H9 (cell line): ENCODE measurements at regions not wholly inside any gene's neighbourhood (a gene's known extent, or its start where the extent isn't known, plus 50 kb on each side); places are given as distances from the start of the nearest gene placed in this dataset.
A peak's percentile ranks its signal among the peaks of the same experiment; 100 is the strongest.

Source experiments
- DNase-seq: peaks from one replicate; pipeline ENCODE4 v3.0.0-alpha.2; 2017
- H2AFZ ChIP-seq: one replicate; pipeline ENCODE4 v1.6.1; 2013; ENCODE audit warnings: mild to moderate bottlenecking, low read length, control low read depth, moderate library complexity
- H2AK5ac ChIP-seq: 2 replicates; pipeline ENCODE4 v1.6.1; 2013; ENCODE audit warnings: low read length, control low read depth, mixed read lengths; ENCODE audit not compliant: insufficient read length
- H2BK120ac ChIP-seq: one replicate; pipeline ENCODE4 v1.6.1; 2013; ENCODE audit warnings: low read depth, mild to moderate bottlenecking, low read length, control low read depth, inconsistent platforms; ENCODE audit not compliant: poor library complexity, severe bottlenecking
- H2BK12ac ChIP-seq: 2 replicates; pipeline ENCODE4 v1.6.1; 2013; ENCODE audit warnings: low read length, control low read depth, mixed read lengths, low read depth; ENCODE audit not compliant: insufficient read length
- H2BK15ac ChIP-seq: 2 replicates; pipeline ENCODE4 v1.6.1; 2013; ENCODE audit warnings: low read depth, low read length, control low read depth
- H2BK20ac ChIP-seq: one replicate; pipeline ENCODE4 v1.6.1; 2013; ENCODE audit warnings: low read depth, mild to moderate bottlenecking, low read length, control low read depth, inconsistent platforms; ENCODE audit not compliant: poor library complexity, severe bottlenecking
- H2BK5ac ChIP-seq: 2 replicates; pipeline ENCODE4 v1.6.1; 2013; ENCODE audit warnings: low read length, control low read depth, mixed read lengths; ENCODE audit not compliant: insufficient read length
- H3K14ac ChIP-seq: 2 replicates; pipeline ENCODE4 v1.6.1; 2013; ENCODE audit warnings: low read length, control low read depth; ENCODE audit not compliant: insufficient read depth
- H3K18ac ChIP-seq: 2 replicates; pipeline ENCODE4 v1.6.1; 2013; ENCODE audit warnings: low read depth, mild to moderate bottlenecking, mixed read lengths, low read length, control low read depth; ENCODE audit not compliant: insufficient read length
- H3K23ac ChIP-seq: 2 replicates; pipeline ENCODE4 v1.6.1; 2013; ENCODE audit warnings: low read length, control low read depth, mixed read lengths, low read depth; ENCODE audit not compliant: insufficient read length
- H3K23me2 ChIP-seq: 2 replicates; pipeline ENCODE4 v1.6.1; 2013; ENCODE audit warnings: low read depth, mild to moderate bottlenecking, mixed read lengths, low read length, control low read depth; ENCODE audit not compliant: insufficient read length, poor library complexity, severe bottlenecking
- H3K27ac ChIP-seq: 2 replicates; pipeline ENCODE4 v1.5.1; 2013; ENCODE audit warnings: low read length, control low read depth, mixed read lengths, low read depth; ENCODE audit not compliant: insufficient read length
- H3K27me3 ChIP-seq: 2 replicates; pipeline ENCODE4 v1.6.1; 2013; ENCODE audit warnings: low read length, control low read depth, inconsistent platforms; ENCODE audit not compliant: insufficient read depth
- H3K4ac ChIP-seq: 2 replicates; pipeline ENCODE4 v1.6.1; 2013; ENCODE audit warnings: low read depth, mild to moderate bottlenecking, control low read depth, inconsistent platforms, low read length, moderate library complexity
- H3K4me1 ChIP-seq: 2 replicates; pipeline ENCODE4 v1.6.1; 2013; ENCODE audit warnings: low read length, control low read depth, inconsistent platforms; ENCODE audit not compliant: insufficient read depth
- H3K4me2 ChIP-seq: 2 replicates; pipeline ENCODE4 v1.6.1; 2013; ENCODE audit warnings: low read length, control low read depth, mixed read lengths; ENCODE audit not compliant: insufficient read length, insufficient read depth
- H3K56ac ChIP-seq: 2 replicates; pipeline ENCODE4 v1.6.1; 2013; ENCODE audit warnings: low read depth, mild to moderate bottlenecking, mixed read lengths, low read length, control low read depth; ENCODE audit not compliant: insufficient read length
- H3K79me1 ChIP-seq: 2 replicates; pipeline ENCODE4 v1.6.1; 2013; ENCODE audit warnings: low read depth, mild to moderate bottlenecking, moderate library complexity, low read length, control low read depth, inconsistent platforms; ENCODE audit not compliant: insufficient read depth, poor library complexity, severe bottlenecking
- H3K79me2 ChIP-seq: 2 replicates; pipeline ENCODE4 v1.6.1; 2013; ENCODE audit warnings: low read length, control low read depth, inconsistent platforms; ENCODE audit not compliant: insufficient read depth
- H3K9ac ChIP-seq: 2 replicates; pipeline ENCODE4 v1.6.1; 2013; ENCODE audit warnings: low read length, control low read depth, mixed read lengths; ENCODE audit not compliant: insufficient read length; ENCODE audit errors: extremely low read depth
- H3K9me3 ChIP-seq: one replicate; pipeline ENCODE4 v1.6.1; 2013; ENCODE audit warnings: low read depth, low read length, inconsistent platforms; ENCODE audit not compliant: control insufficient read depth
- H3T11ph ChIP-seq: one replicate; pipeline ENCODE4 v1.6.1; 2013; ENCODE audit warnings: mild to moderate bottlenecking, low read length, control low read depth, inconsistent platforms
- H4K20me1 ChIP-seq: one replicate; pipeline ENCODE4 v1.6.1; 2013; ENCODE audit not compliant: control insufficient read depth, insufficient read length, insufficient read depth
- H4K5ac ChIP-seq: 2 replicates; pipeline ENCODE4 v1.6.1; 2013; ENCODE audit warnings: low read depth, mild to moderate bottlenecking, mixed read lengths, low read length, control low read depth; ENCODE audit not compliant: insufficient read length
- H4K8ac ChIP-seq: replicated peaks from 2 replicates; pipeline ENCODE4 v1.6.1; 2013; ENCODE audit warnings: low read length, control low read depth, mixed read lengths, low read depth; ENCODE audit not compliant: insufficient read length
- H4K91ac ChIP-seq: 2 replicates; pipeline ENCODE4 v1.6.1; 2013; ENCODE audit warnings: low read depth, mild to moderate bottlenecking, moderate library complexity, mixed read lengths, low read length, control low read depth; ENCODE audit not compliant: insufficient read length
- H3K27ac Mint-ChIP-seq, 3 experiments: 2 replicates in 2 of 3; 3 replicates in 1 of 3; pipeline ENCODE4 v1.8.0; 2020 to 2021; ENCODE audit warnings: mixed read lengths in 3 of 3, mild to moderate bottlenecking in 1 of 3, moderate library complexity in 1 of 3
- H3K27me3 Mint-ChIP-seq: 2 replicates; pipeline ENCODE4 v1.8.0; 2021; ENCODE audit warnings: low read depth, mild to moderate bottlenecking, moderate library complexity, mixed read lengths
- H3K36me3 Mint-ChIP-seq, 3 experiments: 2 replicates in 2 of 3; 3 replicates in 1 of 3; pipeline ENCODE4 v1.8.0; 2020 to 2021; ENCODE audit warnings: low read depth in 3 of 3, mixed read lengths in 3 of 3; ENCODE audit not compliant: insufficient read depth in 1 of 3
- H3K4me1 Mint-ChIP-seq, 2 experiments: 2 replicates each; pipeline ENCODE4 v1.8.0; 2020; ENCODE audit warnings: mixed read lengths in 2 of 2
- H3K4me3 Mint-ChIP-seq, 2 experiments: 2 replicates in 1 of 2; 3 replicates in 1 of 2; pipeline ENCODE4 v1.8.0; 2020 to 2021; ENCODE audit warnings: mild to moderate bottlenecking in 2 of 2, mixed read lengths in 2 of 2, moderate library complexity in 1 of 2
- H3K9me3 Mint-ChIP-seq, 2 experiments: 2 replicates in 1 of 2; 3 replicates in 1 of 2; pipeline ENCODE4 v1.8.0; 2020; ENCODE audit warnings: mild to moderate bottlenecking in 2 of 2, mixed read lengths in 2 of 2, moderate library complexity in 1 of 2
- CTCF ChIP-seq: fragments of 200-600 bp; sonication (generic); conservative IDR thresholded peaks from 3 replicates; pipeline ENCODE4 v1.8.0; 2021; ENCODE audit warnings: antibody characterized with exemption, mild to moderate bottlenecking
- WGBS: extraction: QIAGEN DNeasy Blood & Tissue Kit; methylation state at CpG from one replicate; pipeline ENCODE4 v1.1.7; 2013; ENCODE audit warnings: missing lambda C conversion rate, low lambda C conversion rate, mixed read lengths; ENCODE audit not compliant: insufficient read length; ENCODE audit errors: extremely low coverage; 5-methylcytosine and 5-hydroxymethylcytosine counted together

- peak; percentile 61 for DNase-seq
- Histone ChIP-seq H3K23me2 (peaks cover 10% of the 10 kb centered on the region), H2AFZ (no peak overlapping the region), H3K23ac (no peak overlapping the region), H2AK5ac (no peak overlapping the region), H3K27ac (no peak overlapping the region), H3K9me3 (no peaks in the 10 kb centered on the region), H4K20me1 (no peaks in the 10 kb centered on the region), H2BK15ac (no peak overlapping the region), H2BK120ac (no peak overlapping the region), H3K18ac (no peak overlapping the region), H3K14ac (no peak overlapping the region), H2BK12ac (no peak overlapping the region), H3K56ac (no peak overlapping the region), H2BK20ac (no peak overlapping the region), H3K4me2 (peak overlapping the region; percentile 92), H3K79me1 (no peaks in the 10 kb centered on the region), H4K91ac (no peak overlapping the region), H3K4ac (no peak overlapping the region), H3K27me3 (peaks cover 61% of the 10 kb centered on the region), H3K4me1 (peaks cover 7% of the 10 kb centered on the region; the same call in 1 of the 2 replicates), H3T11ph (no peak overlapping the region), H3K9ac (peak overlapping the region; percentile 42), H3K79me2 (no peaks in the 10 kb centered on the region), H2BK5ac (no peak overlapping the region), H4K8ac (no peak overlapping the region), H4K5ac (no peak overlapping the region)
- Mint-ChIP-seq H3K27me3 (peaks cover 96% of the 10 kb centered on the region), H3K4me1 (peaks cover 32 to 53% of the 10 kb centered on the region in 2 experiments), H3K36me3 (no peaks in the 10 kb centered on the region), H3K9me3 (peaks cover 0 to 7% of the 10 kb centered on the region in 2 experiments; a peak in 4 of 5 replicates), H3K27ac (no peak overlapping the region), H3K4me3 (peak overlapping the region; percentile 59 to 85)
- TF ChIP-seq CTCF = no peak
- no CpG with 5 or more reads among the region's 27 CpGs for WGBS
Measured at GRCh38 chr6:28816909-28817807, 106.6 kb downstream of the TRIM27 start.
